H9 (cell line): ENCODE measurements at regions not wholly inside any gene's neighbourhood (a gene's known extent, or its start where the extent isn't known, plus 50 kb on each side); places are given as distances from the start of the nearest gene placed in this dataset.

Experiments used
- DNase-seq: peaks from one replicate; pipeline ENCODE4 v3.0.0-alpha.2; 2017
- H2AFZ ChIP-seq: one replicate; pipeline ENCODE4 v1.6.1; 2013; ENCODE audit warnings: mild to moderate bottlenecking, low read length, control low read depth, moderate library complexity
- H2AK5ac ChIP-seq: 2 replicates; pipeline ENCODE4 v1.6.1; 2013; ENCODE audit warnings: low read length, control low read depth, mixed read lengths; ENCODE audit not compliant: insufficient read length
- H2BK120ac ChIP-seq: one replicate; pipeline ENCODE4 v1.6.1; 2013; ENCODE audit warnings: low read depth, mild to moderate bottlenecking, low read length, control low read depth, inconsistent platforms; ENCODE audit not compliant: poor library complexity, severe bottlenecking
- H2BK12ac ChIP-seq: 2 replicates; pipeline ENCODE4 v1.6.1; 2013; ENCODE audit warnings: low read length, control low read depth, mixed read lengths, low read depth; ENCODE audit not compliant: insufficient read length
- H2BK15ac ChIP-seq: 2 replicates; pipeline ENCODE4 v1.6.1; 2013; ENCODE audit warnings: low read depth, low read length, control low read depth
- H2BK20ac ChIP-seq: one replicate; pipeline ENCODE4 v1.6.1; 2013; ENCODE audit warnings: low read depth, mild to moderate bottlenecking, low read length, control low read depth, inconsistent platforms; ENCODE audit not compliant: poor library complexity, severe bottlenecking
- H2BK5ac ChIP-seq: 2 replicates; pipeline ENCODE4 v1.6.1; 2013; ENCODE audit warnings: low read length, control low read depth, mixed read lengths; ENCODE audit not compliant: insufficient read length
- H3K14ac ChIP-seq: 2 replicates; pipeline ENCODE4 v1.6.1; 2013; ENCODE audit warnings: low read length, control low read depth; ENCODE audit not compliant: insufficient read depth
- H3K18ac ChIP-seq: 2 replicates; pipeline ENCODE4 v1.6.1; 2013; ENCODE audit warnings: low read depth, mild to moderate bottlenecking, mixed read lengths, low read length, control low read depth; ENCODE audit not compliant: insufficient read length
- H3K23ac ChIP-seq: 2 replicates; pipeline ENCODE4 v1.6.1; 2013; ENCODE audit warnings: low read length, control low read depth, mixed read lengths, low read depth; ENCODE audit not compliant: insufficient read length
- H3K23me2 ChIP-seq: 2 replicates; pipeline ENCODE4 v1.6.1; 2013; ENCODE audit warnings: low read depth, mild to moderate bottlenecking, mixed read lengths, low read length, control low read depth; ENCODE audit not compliant: insufficient read length, poor library complexity, severe bottlenecking
- H3K27ac ChIP-seq: 2 replicates; pipeline ENCODE4 v1.5.1; 2013; ENCODE audit warnings: low read length, control low read depth, mixed read lengths, low read depth; ENCODE audit not compliant: insufficient read length
- H3K27me3 ChIP-seq: 2 replicates; pipeline ENCODE4 v1.6.1; 2013; ENCODE audit warnings: low read length, control low read depth, inconsistent platforms; ENCODE audit not compliant: insufficient read depth
- H3K4ac ChIP-seq: 2 replicates; pipeline ENCODE4 v1.6.1; 2013; ENCODE audit warnings: low read depth, mild to moderate bottlenecking, control low read depth, inconsistent platforms, low read length, moderate library complexity
- H3K4me1 ChIP-seq: 2 replicates; pipeline ENCODE4 v1.6.1; 2013; ENCODE audit warnings: low read length, control low read depth, inconsistent platforms; ENCODE audit not compliant: insufficient read depth
- H3K4me2 ChIP-seq: 2 replicates; pipeline ENCODE4 v1.6.1; 2013; ENCODE audit warnings: low read length, control low read depth, mixed read lengths; ENCODE audit not compliant: insufficient read length, insufficient read depth
- H3K56ac ChIP-seq: 2 replicates; pipeline ENCODE4 v1.6.1; 2013; ENCODE audit warnings: low read depth, mild to moderate bottlenecking, mixed read lengths, low read length, control low read depth; ENCODE audit not compliant: insufficient read length
- H3K79me1 ChIP-seq: 2 replicates; pipeline ENCODE4 v1.6.1; 2013; ENCODE audit warnings: low read depth, mild to moderate bottlenecking, moderate library complexity, low read length, control low read depth, inconsistent platforms; ENCODE audit not compliant: insufficient read depth, poor library complexity, severe bottlenecking
- H3K79me2 ChIP-seq: 2 replicates; pipeline ENCODE4 v1.6.1; 2013; ENCODE audit warnings: low read length, control low read depth, inconsistent platforms; ENCODE audit not compliant: insufficient read depth
- H3K9ac ChIP-seq: 2 replicates; pipeline ENCODE4 v1.6.1; 2013; ENCODE audit warnings: low read length, control low read depth, mixed read lengths; ENCODE audit not compliant: insufficient read length; ENCODE audit errors: extremely low read depth
- H3K9me3 ChIP-seq: one replicate; pipeline ENCODE4 v1.6.1; 2013; ENCODE audit warnings: low read depth, low read length, inconsistent platforms; ENCODE audit not compliant: control insufficient read depth
- H3T11ph ChIP-seq: one replicate; pipeline ENCODE4 v1.6.1; 2013; ENCODE audit warnings: mild to moderate bottlenecking, low read length, control low read depth, inconsistent platforms
- H4K20me1 ChIP-seq: one replicate; pipeline ENCODE4 v1.6.1; 2013; ENCODE audit not compliant: control insufficient read depth, insufficient read length, insufficient read depth
- H4K5ac ChIP-seq: 2 replicates; pipeline ENCODE4 v1.6.1; 2013; ENCODE audit warnings: low read depth, mild to moderate bottlenecking, mixed read lengths, low read length, control low read depth; ENCODE audit not compliant: insufficient read length
- H4K8ac ChIP-seq: replicated peaks from 2 replicates; pipeline ENCODE4 v1.6.1; 2013; ENCODE audit warnings: low read length, control low read depth, mixed read lengths, low read depth; ENCODE audit not compliant: insufficient read length
- H4K91ac ChIP-seq: 2 replicates; pipeline ENCODE4 v1.6.1; 2013; ENCODE audit warnings: low read depth, mild to moderate bottlenecking, moderate library complexity, mixed read lengths, low read length, control low read depth; ENCODE audit not compliant: insufficient read length
- H3K27ac Mint-ChIP-seq, 3 experiments: 2 replicates in 2 of 3; 3 replicates in 1 of 3; pipeline ENCODE4 v1.8.0; 2020 to 2021; ENCODE audit warnings: mixed read lengths in 3 of 3, mild to moderate bottlenecking in 1 of 3, moderate library complexity in 1 of 3
- H3K27me3 Mint-ChIP-seq: 2 replicates; pipeline ENCODE4 v1.8.0; 2021; ENCODE audit warnings: low read depth, mild to moderate bottlenecking, moderate library complexity, mixed read lengths
- H3K36me3 Mint-ChIP-seq, 3 experiments: 2 replicates in 2 of 3; 3 replicates in 1 of 3; pipeline ENCODE4 v1.8.0; 2020 to 2021; ENCODE audit warnings: low read depth in 3 of 3, mixed read lengths in 3 of 3; ENCODE audit not compliant: insufficient read depth in 1 of 3
- H3K4me1 Mint-ChIP-seq, 2 experiments: 2 replicates each; pipeline ENCODE4 v1.8.0; 2020; ENCODE audit warnings: mixed read lengths in 2 of 2
- H3K4me3 Mint-ChIP-seq, 2 experiments: 2 replicates in 1 of 2; 3 replicates in 1 of 2; pipeline ENCODE4 v1.8.0; 2020 to 2021; ENCODE audit warnings: mild to moderate bottlenecking in 2 of 2, mixed read lengths in 2 of 2, moderate library complexity in 1 of 2
- H3K9me3 Mint-ChIP-seq, 2 experiments: 2 replicates in 1 of 2; 3 replicates in 1 of 2; pipeline ENCODE4 v1.8.0; 2020; ENCODE audit warnings: mild to moderate bottlenecking in 2 of 2, mixed read lengths in 2 of 2, moderate library complexity in 1 of 2
- CTCF ChIP-seq: fragments of 200-600 bp; sonication (generic); conservative IDR thresholded peaks from 3 replicates; pipeline ENCODE4 v1.8.0; 2021; ENCODE audit warnings: antibody characterized with exemption, mild to moderate bottlenecking
- WGBS: extraction: QIAGEN DNeasy Blood & Tissue Kit; methylation state at CpG from one replicate; pipeline ENCODE4 v1.1.7; 2013; ENCODE audit warnings: missing lambda C conversion rate, low lambda C conversion rate, mixed read lengths; ENCODE audit not compliant: insufficient read length; ENCODE audit errors: extremely low coverage; 5-methylcytosine and 5-hydroxymethylcytosine counted together

DNA sequence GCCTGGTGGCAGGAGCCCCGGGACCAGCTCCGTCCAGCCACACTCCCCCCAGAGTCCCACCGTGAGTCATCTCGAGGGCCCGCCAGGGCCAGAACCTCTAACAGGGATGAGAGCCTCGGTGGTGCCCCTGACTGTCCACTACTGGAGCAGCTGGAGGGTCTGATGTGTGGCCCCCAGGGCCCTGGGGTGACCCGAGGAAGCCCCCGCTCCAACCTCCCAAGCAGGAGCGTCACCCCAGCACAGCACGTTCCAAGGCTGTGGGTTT lies 135.9 kb upstream of the NKX1-1 start:
- Histone ChIP-seq H3K4me1 (no peaks in the 10 kb centered on the region), H2BK12ac (no peak overlapping the region), H2BK15ac (no peak overlapping the region), H4K91ac (no peak overlapping the region), H2BK20ac (no peak overlapping the region), H3K23me2 (no peaks in the 10 kb centered on the region), H3T11ph (no peak overlapping the region), H3K4ac (no peak overlapping the region), H4K5ac (no peak overlapping the region), H2AK5ac (no peak overlapping the region), H3K27me3 (no peaks in the 10 kb centered on the region), H3K18ac (no peak overlapping the region), H3K4me2 (no peak overlapping the region), H4K8ac (no peak overlapping the region), H3K27ac (no peak overlapping the region), H2BK5ac (no peak overlapping the region), H2BK120ac (no peak overlapping the region), H3K9me3 (no peaks in the 10 kb centered on the region), H2AFZ (no peak overlapping the region), H3K56ac (no peak overlapping the region), H3K79me1 (no peaks in the 10 kb centered on the region), H3K14ac (no peak overlapping the region; the same call in 1 of the 2 replicates), H4K20me1 (no peaks in the 10 kb centered on the region), H3K9ac (no peak overlapping the region), H3K23ac (no peak overlapping the region), H3K79me2 (no peaks in the 10 kb centered on the region)
- no peak for DNase-seq
- Mint-ChIP-seq H3K36me3 (no peaks in the 10 kb centered on the region), H3K27ac (no peak overlapping the region), H3K4me3 (no peak overlapping the region), H3K27me3 (peaks cover 3% of the 10 kb centered on the region), H3K9me3 (no peaks in the 10 kb centered on the region), H3K4me1 (peaks cover 3 to 8% of the 10 kb centered on the region in 2 experiments; a peak in 2 of 4 replicates)
- TF ChIP-seq CTCF: no peak
- no CpG with 5 or more reads among the region's 10 CpGs for WGBS
